ENCODE measurements at regions not wholly inside any gene's neighbourhood (a gene's known extent, or its start where the extent isn't known, plus 50 kb on each side); places are given as distances from the start of the nearest gene placed in this dataset.

DNA sequence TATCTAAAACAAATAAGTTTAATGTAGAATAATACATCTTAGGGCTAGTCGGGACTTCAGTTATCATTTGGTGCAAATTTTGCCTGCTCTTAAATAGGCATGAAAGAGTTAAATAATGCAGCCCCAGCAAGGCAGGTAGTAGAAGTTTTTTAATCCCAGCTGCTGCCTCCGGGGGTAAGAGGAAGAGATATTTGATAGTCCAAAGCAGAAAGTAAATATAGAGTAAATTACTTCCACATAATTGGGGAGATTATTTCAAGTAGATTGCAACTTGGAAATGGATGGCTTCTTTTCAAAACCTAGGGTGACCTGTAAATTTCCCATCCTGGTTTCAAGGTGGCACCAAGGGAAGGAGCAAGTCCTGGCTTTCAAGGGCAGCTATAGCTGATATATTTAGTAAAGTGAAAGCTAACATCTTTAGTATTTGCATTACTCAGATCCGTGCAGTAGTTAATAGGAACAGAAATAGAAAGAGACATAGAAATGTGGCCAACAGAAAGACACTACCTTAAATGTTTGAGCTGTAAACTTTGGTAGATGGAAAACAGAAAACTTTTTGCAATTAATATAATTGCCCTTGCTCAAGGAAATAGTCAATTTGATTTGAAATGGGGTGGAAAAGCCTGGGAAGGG is 109.1 kb downstream of the LMO4 start:
- DNase-seq (ENCODE audit: low read depth), result no peak

- DNase-seq (ENCODE audit: low read depth), result no peak
These were observed 111.1 kb downstream of the LMO4 start for GRCh38 chr1:87439821-87440220.

- DNase-seq (ENCODE audit: low read depth), result no peak
These were observed 120.8 kb downstream of the LMO4 start for GRCh38 chr1:87449348-87449963.

- no peak for DNase-seq (ENCODE audit: low read depth)
These were observed 121.5 kb downstream of the LMO4 start for GRCh38 chr1:87450136-87450535.

- no peak for DNase-seq (ENCODE audit: low read depth)
These were observed 122.0 kb downstream of the LMO4 start for GRCh38 chr1:87450615-87451209.

- DNase-seq (ENCODE audit: low read depth), result no peak
These were observed 122.7 kb downstream of the LMO4 start for GRCh38 chr1:87451229-87451920.

- no peak for DNase-seq (ENCODE audit: low read depth)
These were observed 124.0 kb downstream of the LMO4 start for GRCh38 chr1:87452648-87453047.

DNA sequence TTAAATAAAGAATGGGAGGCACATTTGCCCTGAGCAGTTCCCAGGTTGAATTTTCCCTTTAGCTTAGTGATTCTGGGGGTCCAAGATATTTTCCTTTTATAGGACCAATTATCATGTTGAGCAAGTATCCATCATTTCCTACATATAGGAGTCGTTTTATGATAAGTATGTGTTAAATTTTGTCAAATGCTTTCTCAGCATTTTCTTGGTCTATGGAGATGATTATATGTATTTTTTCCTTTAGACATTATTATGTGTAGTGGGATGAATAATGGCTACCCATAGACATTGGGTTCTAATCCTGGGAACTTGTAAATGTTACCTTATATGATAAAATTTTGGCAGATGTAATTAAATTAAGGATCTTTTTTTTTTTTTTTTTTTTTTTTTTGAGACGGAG is 128.7 kb downstream of the LMO4 start:
- DNase-seq (ENCODE audit: low read depth), result no peak

DNA sequence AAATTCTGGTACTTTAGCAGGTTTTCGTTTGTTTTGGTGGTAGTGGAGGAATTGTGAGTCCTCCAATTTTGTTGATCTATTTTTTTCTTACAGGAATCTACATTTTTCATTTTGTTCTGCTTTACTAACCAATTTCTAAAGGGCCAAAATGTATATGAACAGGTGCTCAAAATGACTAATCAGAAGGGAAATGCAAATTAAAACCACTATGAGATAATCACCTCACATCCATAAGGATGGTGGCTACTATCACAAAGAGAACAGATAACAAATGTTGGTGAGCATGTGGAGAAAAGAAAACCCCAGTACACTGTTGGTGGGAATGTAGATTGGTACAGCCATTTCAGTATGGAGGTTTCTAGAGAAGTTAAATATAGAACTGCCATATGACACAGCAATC is 134.2 kb downstream of the LMO4 start:
- no peak for DNase-seq (ENCODE audit: low read depth)

DNA sequence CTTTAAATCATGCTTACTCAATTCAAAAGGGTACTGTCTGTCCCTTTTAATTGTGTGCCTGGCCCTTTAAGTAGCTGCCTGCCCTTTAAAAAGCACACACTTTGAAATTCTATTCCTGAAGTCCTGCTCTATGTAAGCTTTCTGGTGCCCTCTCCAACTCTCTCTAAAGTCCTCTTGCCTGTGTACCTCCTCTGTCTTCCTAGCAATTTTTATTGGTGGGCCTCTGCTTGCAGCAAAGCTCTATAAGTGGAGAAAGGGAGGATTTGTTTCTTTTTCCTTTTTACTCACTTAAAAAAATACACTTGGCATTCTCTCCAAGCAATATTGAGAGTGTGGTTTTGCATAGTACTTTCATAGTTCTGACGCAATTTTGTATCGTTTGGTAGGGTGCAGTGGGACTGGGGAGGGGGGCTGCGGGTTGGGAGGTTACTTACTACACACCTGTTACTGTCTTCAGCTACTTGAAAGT is 135.4 kb downstream of the LMO4 start:
- DNase-seq (ENCODE audit: low read depth), result no peak

- DNase-seq (ENCODE audit: low read depth), result no peak
These were observed 137.9 kb downstream of the LMO4 start for GRCh38 chr1:87466621-87467020.

GRCh38 chr1:87472716-87473115 is 144.0 kb downstream of the LMO4 start:
- no peak for DNase-seq (ENCODE audit: low read depth)

DNA sequence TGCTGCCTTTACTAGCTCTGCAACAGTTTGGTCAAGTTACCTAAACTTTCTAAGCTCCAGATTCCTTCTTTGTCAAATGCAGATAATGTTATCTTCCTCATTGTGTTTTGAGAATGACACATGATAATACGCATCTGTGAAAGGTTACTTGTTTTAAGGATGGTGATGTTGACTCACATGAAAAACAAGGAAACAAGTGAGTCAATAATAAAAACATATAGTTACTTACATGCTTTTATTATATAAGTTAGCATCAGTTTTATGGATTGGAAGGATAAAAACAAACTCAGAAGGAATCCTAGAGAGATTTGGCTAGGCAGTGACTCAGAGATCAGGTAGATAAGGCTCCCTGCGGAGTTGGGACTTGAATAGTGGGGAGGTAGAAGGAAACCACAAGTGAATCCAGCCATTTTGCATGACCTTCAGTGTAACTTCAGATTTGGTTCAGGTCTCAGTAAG is 144.6 kb downstream of the LMO4 start:
- DNase-seq (ENCODE audit: low read depth), result no peak

DNA sequence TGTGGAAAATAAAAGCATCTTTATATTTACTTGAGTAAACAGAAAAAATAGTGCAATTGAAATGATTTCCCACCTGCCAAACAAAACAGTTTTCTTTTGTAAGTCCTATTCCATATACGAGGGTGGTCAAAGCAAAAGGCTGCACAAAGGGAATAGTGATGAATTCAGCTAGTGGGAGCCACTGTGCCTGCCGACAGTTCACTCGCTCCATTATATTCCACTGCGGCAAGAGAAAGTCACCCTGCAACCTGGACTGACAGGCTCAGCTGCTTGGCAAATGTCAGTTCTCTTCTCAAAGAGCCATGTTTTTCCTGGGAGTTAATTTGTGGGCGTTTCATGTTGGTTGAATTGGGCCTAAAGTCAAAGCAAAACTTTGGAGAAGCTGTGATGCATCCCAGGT is 145.4 kb downstream of the LMO4 start:
- no peak for DNase-seq (ENCODE audit: low read depth)

DNA sequence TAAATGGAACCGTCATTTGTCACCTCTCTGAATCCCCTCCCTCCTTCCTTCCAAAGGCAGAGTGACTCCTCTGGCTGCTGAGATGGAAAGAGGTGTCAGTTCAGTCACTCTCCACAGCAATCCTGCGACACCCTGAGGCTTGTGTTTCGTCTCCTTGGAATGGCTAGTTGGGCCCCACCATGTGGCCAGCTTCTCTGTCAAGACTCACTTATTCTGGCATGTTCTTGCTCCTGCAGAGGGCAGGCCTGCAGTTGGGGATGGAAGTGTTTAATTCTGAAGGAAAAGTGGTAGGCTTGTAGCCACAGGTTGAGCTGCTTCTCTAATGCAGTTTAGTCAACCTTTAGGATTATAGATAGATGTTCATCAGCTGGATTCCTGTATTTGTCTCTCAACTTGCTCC is 149.6 kb downstream of the LMO4 start:
- no peak for DNase-seq (ENCODE audit: low read depth)

DNA sequence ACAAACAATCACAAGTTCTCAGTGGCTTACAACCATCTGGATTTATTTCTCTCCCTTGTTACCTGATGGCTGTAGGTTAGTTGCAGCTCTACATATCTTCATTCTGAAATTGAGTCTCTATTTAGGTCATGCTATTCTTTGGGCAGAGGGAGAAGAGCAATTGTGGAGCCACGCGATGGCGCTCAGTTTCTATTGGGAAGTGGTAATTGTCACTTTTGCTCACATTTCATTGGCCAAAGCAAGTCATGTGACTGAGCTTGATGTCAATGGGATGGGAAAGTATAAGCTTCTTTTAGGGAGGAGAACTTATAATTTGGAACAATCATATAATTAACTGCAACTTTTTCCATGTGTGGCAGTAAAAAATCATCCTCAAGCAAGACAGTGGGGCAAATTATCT is 166.5 kb downstream of the LMO4 start:
- no peak for DNase-seq (ENCODE audit: low read depth)

DNA sequence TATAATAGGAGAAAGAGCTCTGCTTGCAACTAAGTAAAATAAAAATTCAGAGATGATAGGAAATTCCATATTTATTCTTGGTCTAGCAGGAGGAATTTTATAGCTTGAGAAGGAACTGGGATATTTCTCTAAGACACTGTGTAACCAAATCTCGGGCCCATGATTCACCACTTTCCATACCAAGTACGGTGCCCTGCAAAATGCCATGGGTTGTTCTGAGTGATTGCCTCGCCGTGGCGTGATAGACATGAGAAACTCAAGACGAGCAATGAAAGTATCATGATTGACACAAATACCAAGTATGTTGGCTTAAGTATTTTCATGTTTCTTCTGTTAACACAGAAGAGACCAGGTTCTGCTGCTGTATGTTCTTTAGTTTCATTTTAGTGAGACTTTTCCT is 167.2 kb downstream of the LMO4 start:
- no peak for DNase-seq (ENCODE audit: low read depth)

DNA sequence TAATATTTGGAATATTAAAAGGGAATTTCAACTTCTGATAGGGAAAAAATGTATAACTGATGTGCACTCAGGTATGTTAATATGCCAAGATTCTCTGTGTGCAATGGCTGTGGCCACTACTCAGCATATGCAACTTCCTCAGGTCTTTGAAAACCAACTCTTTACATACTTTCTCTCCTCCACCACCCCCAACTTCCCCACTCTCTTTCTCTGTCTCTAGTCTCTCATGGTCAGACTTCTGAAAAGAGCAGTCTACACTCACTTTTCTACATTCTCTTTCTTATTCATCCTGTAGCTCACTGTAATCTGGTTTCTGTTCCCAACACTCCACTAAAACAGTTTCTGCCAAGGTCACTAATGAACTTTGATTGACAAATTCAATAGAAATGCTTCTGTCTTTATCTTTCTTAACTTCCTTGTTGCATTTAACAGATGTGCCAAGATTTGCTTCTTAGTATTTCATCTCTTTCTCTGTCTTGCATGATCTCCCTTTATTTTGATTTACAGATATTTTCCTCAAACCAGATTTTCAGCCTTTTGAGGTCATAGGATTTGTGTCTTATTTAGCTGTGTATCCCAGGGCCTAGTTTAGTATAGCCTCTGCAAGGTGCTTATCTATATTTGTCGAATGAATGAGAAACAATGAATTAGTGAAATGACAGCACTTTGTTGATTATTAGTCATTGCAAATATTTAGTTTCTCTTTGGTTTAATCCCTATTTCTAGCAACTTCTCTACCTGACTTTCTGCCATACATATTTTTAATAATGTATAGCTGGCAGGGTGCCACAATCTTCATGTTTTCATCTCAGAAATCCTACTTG is 168.9 kb downstream of the LMO4 start:
- no peak for DNase-seq (ENCODE audit: low read depth)

- no peak for DNase-seq (ENCODE audit: low read depth)
These were observed 173.1 kb downstream of the LMO4 start for GRCh38 chr1:87501738-87502137.

DNA sequence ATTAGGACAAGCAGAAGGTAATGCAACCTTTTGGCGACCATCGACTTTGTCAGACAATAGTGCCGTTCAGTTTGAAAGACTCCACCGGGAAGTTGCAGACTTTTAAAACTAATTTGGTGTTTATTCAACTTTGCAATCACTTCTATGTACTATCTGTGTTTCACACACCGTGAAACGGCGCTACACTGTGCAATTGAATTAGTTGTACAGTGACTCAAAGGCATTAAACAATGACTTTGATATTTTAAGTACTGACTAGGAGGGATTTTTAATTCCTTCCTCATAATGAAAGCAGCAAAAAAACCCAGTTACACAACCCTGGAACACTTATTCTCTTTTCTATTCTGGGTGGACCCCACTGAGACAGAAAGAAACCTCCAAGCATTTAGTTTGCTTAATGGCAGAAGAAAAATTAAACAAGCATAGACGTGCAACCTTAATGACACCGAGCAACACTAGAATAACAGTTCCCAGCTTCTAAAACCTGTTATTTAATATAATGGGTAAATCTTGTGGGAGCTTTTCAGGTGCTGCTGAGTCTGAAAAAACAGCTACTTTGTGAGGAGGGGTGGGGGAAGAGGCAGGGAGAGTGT is 176.8 kb downstream of the LMO4 start:
- no peak for DNase-seq (ENCODE audit: low read depth)

GRCh38 chr1:87506147-87506546 is 177.5 kb downstream of the LMO4 start:
- DNase-seq (ENCODE audit: low read depth), result no peak

Measured in activated T-helper 1 cell treated with Interleukin-2 at 50 U/mL for 16 hours (primary cell).